ENCODE measurements at regions not wholly inside any gene's neighbourhood (a gene's known extent, or its start where the extent isn't known, plus 50 kb on each side); places are given as distances from the start of the nearest gene placed in this dataset.
"Not testable (repeated sequence)": the region's sequence is repeated elsewhere in the genome, so short reads cannot be mapped to it uniquely, and the experiment has no call there.

GRCh38 chr1:181924034-181924433, 137.5 kb downstream of the ZNF648 start:
- not testable (repeated sequence) for TF ChIP-seq RXRA (IDR thresholded peaks at IDR 0.05; ENCODE audit: borderline replicate concordance, low read depth); FOXM1 (IDR thresholded peaks at IDR 0.05; ENCODE audit: low read depth); SIN3A (IDR thresholded peaks at IDR 0.05; ENCODE audit: borderline replicate concordance, low read depth, low read length); NFIC (IDR thresholded peaks at IDR 0.05; ENCODE audit: borderline replicate concordance); POLR2AphosphoS5 (IDR thresholded peaks at IDR 0.05; ENCODE audit: low read depth, low read length)
- TF ChIP-seq, protein P1, sequence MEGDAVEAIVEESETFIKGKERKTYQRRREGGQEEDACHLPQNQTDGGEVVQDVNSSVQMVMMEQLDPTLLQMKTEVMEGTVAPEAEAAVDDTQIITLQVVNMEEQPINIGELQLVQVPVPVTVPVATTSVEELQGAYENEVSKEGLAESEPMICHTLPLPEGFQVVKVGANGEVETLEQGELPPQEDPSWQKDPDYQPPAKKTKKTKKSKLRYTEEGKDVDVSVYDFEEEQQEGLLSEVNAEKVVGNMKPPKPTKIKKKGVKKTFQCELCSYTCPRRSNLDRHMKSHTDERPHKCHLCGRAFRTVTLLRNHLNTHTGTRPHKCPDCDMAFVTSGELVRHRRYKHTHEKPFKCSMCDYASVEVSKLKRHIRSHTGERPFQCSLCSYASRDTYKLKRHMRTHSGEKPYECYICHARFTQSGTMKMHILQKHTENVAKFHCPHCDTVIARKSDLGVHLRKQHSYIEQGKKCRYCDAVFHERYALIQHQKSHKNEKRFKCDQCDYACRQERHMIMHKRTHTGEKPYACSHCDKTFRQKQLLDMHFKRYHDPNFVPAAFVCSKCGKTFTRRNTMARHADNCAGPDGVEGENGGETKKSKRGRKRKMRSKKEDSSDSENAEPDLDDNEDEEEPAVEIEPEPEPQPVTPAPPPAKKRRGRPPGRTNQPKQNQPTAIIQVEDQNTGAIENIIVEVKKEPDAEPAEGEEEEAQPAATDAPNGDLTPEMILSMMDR (IDR thresholded peaks at IDR 0.05) = not testable (repeated sequence)
- TF ChIP-seq, protein P2, sequence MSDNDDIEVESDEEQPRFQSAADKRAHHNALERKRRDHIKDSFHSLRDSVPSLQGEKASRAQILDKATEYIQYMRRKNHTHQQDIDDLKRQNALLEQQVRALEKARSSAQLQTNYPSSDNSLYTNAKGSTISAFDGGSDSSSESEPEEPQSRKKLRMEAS (IDR thresholded peaks at IDR 0.05; ENCODE audit: low read depth) = not testable (repeated sequence)

Measured in SK-N-SH (cell line).